ENCODE measurements at regions not wholly inside any gene's neighbourhood (a gene's known extent, or its start where the extent isn't known, plus 50 kb on each side); places are given as distances from the start of the nearest gene placed in this dataset.

- TF ChIP-seq CTCF (IDR thresholded peaks at IDR 0.05; ENCODE audit: low read depth, low read length, poor library complexity, severe bottlenecking): no peak
- TF ChIP-seq EZH2phosphoT487 (IDR thresholded peaks at IDR 0.05; ENCODE audit: borderline replicate concordance, low read length): no peak
- Histone ChIP-seq H3K27me3 (ENCODE audit: control insufficient read depth, low read length) (peaks cover 20% of the 10 kb centered on the region), H3K79me2 (ENCODE audit: control insufficient read depth, low read length) (no peaks in the 10 kb centered on the region), H3K9me3 (ENCODE audit: control insufficient read depth, insufficient read depth, low read length) (no peaks in the 10 kb centered on the region), H3K27ac (ENCODE audit: low read depth, low read length) (no peak overlapping the region), H3K4me2 (ENCODE audit: low read length) (no peak overlapping the region), H3K4me3 (ENCODE audit: low read length) (no peak overlapping the region), H3F3A (ENCODE audit: control insufficient read depth, insufficient read depth) (no peaks in the 10 kb centered on the region), H3K4me1 (ENCODE audit: control insufficient read depth, low read length) (peaks cover 8% of the 10 kb centered on the region), H3K9me2 (replicated peaks; ENCODE audit: control insufficient read depth, low read length) (no peaks in the 10 kb centered on the region), H4K20me1 (ENCODE audit: control insufficient read depth, insufficient read depth, low read depth, low read length) (no peaks in the 10 kb centered on the region), H3K36me3 (ENCODE audit: control insufficient read depth, low read length) (no peaks in the 10 kb centered on the region)
These were observed 149.3 kb downstream of the IRF8 start for GRCh38 chr16:86048221-86048620.

- no peaks in the 10 kb centered on the region for H3K36me3 ChIP-seq (ENCODE audit: control insufficient read depth, low read length)
- H4K20me1 ChIP-seq (ENCODE audit: control insufficient read depth, insufficient read depth, low read depth, low read length): no peaks in the 10 kb centered on the region
- H3K9me3 ChIP-seq (ENCODE audit: control insufficient read depth, insufficient read depth, low read length): no peaks in the 10 kb centered on the region
- no peak overlapping the region for H3K27ac ChIP-seq (ENCODE audit: low read depth, low read length)
- TF ChIP-seq EZH2phosphoT487 (IDR thresholded peaks at IDR 0.05; ENCODE audit: borderline replicate concordance, low read length): no peak
- peak; percentile 62 for TF ChIP-seq CTCF (IDR thresholded peaks at IDR 0.05; ENCODE audit: low read depth, low read length, poor library complexity, severe bottlenecking)
- no peaks in the 10 kb centered on the region for H3K79me2 ChIP-seq (ENCODE audit: control insufficient read depth, low read length)
- H3K9me2 ChIP-seq (replicated peaks; ENCODE audit: control insufficient read depth, low read length): no peaks in the 10 kb centered on the region
- no peak overlapping the region for H3K4me2 ChIP-seq (ENCODE audit: low read length)
- H3F3A ChIP-seq (ENCODE audit: control insufficient read depth, insufficient read depth): no peaks in the 10 kb centered on the region
- H3K4me1 ChIP-seq (ENCODE audit: control insufficient read depth, low read length): peaks cover 8% of the 10 kb centered on the region
- H3K27me3 ChIP-seq (ENCODE audit: control insufficient read depth, low read length): peaks cover 20% of the 10 kb centered on the region
- H3K4me3 ChIP-seq (ENCODE audit: low read length): no peak overlapping the region
These were observed 150.1 kb downstream of the IRF8 start for GRCh38 chr16:86048882-86049585.

GRCh38 chr16:86049641-86050040, 150.7 kb downstream of the IRF8 start:
- H3K36me3 ChIP-seq (ENCODE audit: control insufficient read depth, low read length): no peaks in the 10 kb centered on the region
- no peak overlapping the region for H3K27ac ChIP-seq (ENCODE audit: low read depth, low read length)
- no peaks in the 10 kb centered on the region for H3K9me3 ChIP-seq (ENCODE audit: control insufficient read depth, insufficient read depth, low read length)
- peaks cover 8% of the 10 kb centered on the region for H3K4me1 ChIP-seq (ENCODE audit: control insufficient read depth, low read length)
- no peaks in the 10 kb centered on the region for H3K9me2 ChIP-seq (replicated peaks; ENCODE audit: control insufficient read depth, low read length)
- no peak overlapping the region for H3K4me2 ChIP-seq (ENCODE audit: low read length)
- no peaks in the 10 kb centered on the region for H3K79me2 ChIP-seq (ENCODE audit: control insufficient read depth, low read length)
- H3F3A ChIP-seq (ENCODE audit: control insufficient read depth, insufficient read depth): no peaks in the 10 kb centered on the region
- no peak overlapping the region for H3K4me3 ChIP-seq (ENCODE audit: low read length)
- no peaks in the 10 kb centered on the region for H4K20me1 ChIP-seq (ENCODE audit: control insufficient read depth, insufficient read depth, low read depth, low read length)
- no peak for TF ChIP-seq EZH2phosphoT487 (IDR thresholded peaks at IDR 0.05; ENCODE audit: borderline replicate concordance, low read length)
- TF ChIP-seq CTCF (IDR thresholded peaks at IDR 0.05; ENCODE audit: low read depth, low read length, poor library complexity, severe bottlenecking): no peak
- H3K27me3 ChIP-seq (ENCODE audit: control insufficient read depth, low read length): peaks cover 20% of the 10 kb centered on the region

Measured in DOHH2 (cell line).